ENCODE measurements at regions not wholly inside any gene's neighbourhood (a gene's known extent, or its start where the extent isn't known, plus 50 kb on each side); places are given as distances from the start of the nearest gene placed in this dataset.

DNA sequence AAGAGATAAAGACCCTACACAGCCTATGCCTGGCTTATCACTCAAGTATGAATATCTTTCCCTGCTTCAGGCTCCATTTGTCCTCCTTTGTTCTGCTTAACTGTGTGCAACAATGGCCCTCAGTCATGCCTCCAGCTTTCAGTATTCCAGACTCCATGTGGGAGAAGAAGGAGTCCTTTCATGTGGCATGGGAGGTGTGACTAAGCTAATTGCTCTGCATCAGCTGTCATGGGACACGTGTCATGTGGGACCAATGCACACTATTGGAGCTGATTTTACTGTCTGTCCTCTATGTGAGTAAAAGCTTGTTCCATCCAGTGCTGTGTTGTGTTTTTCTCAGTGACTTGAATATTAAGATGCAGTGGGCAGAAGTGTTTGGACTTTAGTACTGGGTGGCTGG, 1198.3 kb downstream of the OLFM4 start:
- Histone ChIP-seq H3K27me3 (replicated peaks in 1 of 7) (no peaks in the 10 kb centered on the region), H3K4me1 (no peaks in the 10 kb centered on the region), H3K36me3 (no peaks in the 10 kb centered on the region), H3K4me3 (no peak overlapping the region), H3K27ac (no peak overlapping the region), H3K9me3 (peaks cover 0 to 57% (median 24%) of the 10 kb centered on the region in 8 donors)
- intact Hi-C loops (cut with DNase I; ENCODE audit: low total_unique reads): no loop called here
- TF ChIP-seq, protein P1, sequence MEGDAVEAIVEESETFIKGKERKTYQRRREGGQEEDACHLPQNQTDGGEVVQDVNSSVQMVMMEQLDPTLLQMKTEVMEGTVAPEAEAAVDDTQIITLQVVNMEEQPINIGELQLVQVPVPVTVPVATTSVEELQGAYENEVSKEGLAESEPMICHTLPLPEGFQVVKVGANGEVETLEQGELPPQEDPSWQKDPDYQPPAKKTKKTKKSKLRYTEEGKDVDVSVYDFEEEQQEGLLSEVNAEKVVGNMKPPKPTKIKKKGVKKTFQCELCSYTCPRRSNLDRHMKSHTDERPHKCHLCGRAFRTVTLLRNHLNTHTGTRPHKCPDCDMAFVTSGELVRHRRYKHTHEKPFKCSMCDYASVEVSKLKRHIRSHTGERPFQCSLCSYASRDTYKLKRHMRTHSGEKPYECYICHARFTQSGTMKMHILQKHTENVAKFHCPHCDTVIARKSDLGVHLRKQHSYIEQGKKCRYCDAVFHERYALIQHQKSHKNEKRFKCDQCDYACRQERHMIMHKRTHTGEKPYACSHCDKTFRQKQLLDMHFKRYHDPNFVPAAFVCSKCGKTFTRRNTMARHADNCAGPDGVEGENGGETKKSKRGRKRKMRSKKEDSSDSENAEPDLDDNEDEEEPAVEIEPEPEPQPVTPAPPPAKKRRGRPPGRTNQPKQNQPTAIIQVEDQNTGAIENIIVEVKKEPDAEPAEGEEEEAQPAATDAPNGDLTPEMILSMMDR (IDR thresholded peaks at IDR 0.05 in 8 of 11, conservative IDR thresholded peaks at IDR 0.05 in 3 of 11): no peak
- TF ChIP-seq POLR2AphosphoS5 (IDR thresholded peaks at IDR 0.05) (no peak), POLR2A (IDR thresholded peaks at IDR 0.05) (no peak)
- no peak for DNase-seq
- WGBS, 5 donors: 67 to 87% (median 73%) methylated on average over 1 of the region's 1 CpG

- Histone ChIP-seq H3K9me3 (peaks cover 0 to 22% (median 10%) of the 10 kb centered on the region in 8 donors), H3K4me1 (no peaks in the 10 kb centered on the region), H3K27me3 (replicated peaks in 1 of 7) (no peaks in the 10 kb centered on the region), H3K27ac (no peak overlapping the region), H3K36me3 (no peaks in the 10 kb centered on the region), H3K4me3 (no peak overlapping the region)
- intact Hi-C loops (cut with DNase I; ENCODE audit: low total_unique reads): no loop called here
- no peak for DNase-seq
- TF ChIP-seq POLR2AphosphoS5 (IDR thresholded peaks at IDR 0.05): no peak
- TF ChIP-seq, protein P1 (IDR thresholded peaks at IDR 0.05 in 8 of 11, conservative IDR thresholded peaks at IDR 0.05 in 3 of 11): no peak
- no peak for TF ChIP-seq POLR2A (IDR thresholded peaks at IDR 0.05)
- WGBS, 5 donors: 45 to 70% (median 54%) methylated on average over 1 of the region's 1 CpG
These were observed 1204.1 kb downstream of the OLFM4 start for GRCh38 chr13:54232700-54233099.

DNA sequence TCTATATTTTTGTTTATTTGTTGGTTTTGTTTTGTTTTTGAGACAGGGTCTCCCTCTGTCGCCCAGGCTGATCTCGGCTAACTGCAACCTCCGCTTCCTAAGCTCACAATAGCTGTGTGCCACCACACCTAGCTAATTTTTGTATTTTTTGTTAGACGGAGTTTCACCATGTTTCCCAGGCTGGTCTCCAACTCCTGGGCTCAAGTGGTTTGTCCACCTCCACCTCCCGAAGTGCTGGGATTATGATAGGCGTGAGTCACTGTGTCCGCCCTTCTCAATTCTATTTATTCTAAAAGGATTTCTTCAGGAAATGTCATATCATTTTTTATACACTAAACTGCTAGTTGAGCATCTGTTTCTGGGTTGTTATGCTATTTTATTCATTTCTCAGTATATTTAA, 1206.0 kb downstream of the OLFM4 start:
- Histone ChIP-seq H3K27me3 (replicated peaks in 1 of 7) (no peaks in the 10 kb centered on the region), H3K27ac (no peak overlapping the region), H3K4me3 (no peak overlapping the region), H3K36me3 (no peaks in the 10 kb centered on the region), H3K4me1 (no peaks in the 10 kb centered on the region), H3K9me3 (peaks cover 0 to 15% (median 5%) of the 10 kb centered on the region in 8 donors)
- intact Hi-C loops (cut with DNase I; ENCODE audit: low total_unique reads): no loop called here
- TF ChIP-seq, protein P1 (IDR thresholded peaks at IDR 0.05 in 8 of 11, conservative IDR thresholded peaks at IDR 0.05 in 3 of 11): no peak
- TF ChIP-seq POLR2A (IDR thresholded peaks at IDR 0.05) (no peak), POLR2AphosphoS5 (IDR thresholded peaks at IDR 0.05) (no peak)
- DNase-seq: no peak
- WGBS, 5 donors: 87 to 94% (median 90%) methylated on average over 7 of the region's 7 CpGs

DNA sequence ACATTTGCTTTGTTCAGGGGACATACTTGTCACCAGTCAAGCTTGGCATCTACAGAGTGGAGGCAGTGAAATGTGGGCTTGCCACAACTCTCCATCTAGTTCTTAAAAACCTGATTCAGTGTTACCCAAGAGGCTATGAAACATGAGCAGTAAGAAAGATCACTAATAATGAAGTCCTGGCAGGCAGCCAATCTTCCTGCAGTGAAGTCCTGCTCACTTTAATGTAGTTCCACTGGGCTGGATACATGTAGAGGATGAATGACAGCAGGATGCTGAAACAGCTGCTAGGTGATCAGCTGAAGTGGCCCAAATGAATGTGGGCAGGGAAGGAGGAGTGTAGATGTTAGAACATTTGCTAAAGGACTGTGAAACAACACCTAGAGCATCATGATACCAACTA, 1213.1 kb downstream of the OLFM4 start:
- H3K9me3 ChIP-seq: peaks cover 0 to 23% (median 1%) of the 10 kb centered on the region in 8 donors
- DNase-seq: no peak
- TF ChIP-seq POLR2A (IDR thresholded peaks at IDR 0.05): no peak
- TF ChIP-seq, protein P1 (IDR thresholded peaks at IDR 0.05 in 8 of 11, conservative IDR thresholded peaks at IDR 0.05 in 3 of 11): no peak
- H3K36me3 ChIP-seq: no peaks in the 10 kb centered on the region
- H3K27me3 ChIP-seq (replicated peaks in 1 of 7): no peaks in the 10 kb centered on the region
- H3K27ac ChIP-seq: no peak overlapping the region
- H3K4me1 ChIP-seq: no peaks in the 10 kb centered on the region
- intact Hi-C loops (cut with DNase I; ENCODE audit: low total_unique reads): no loop called here
- H3K4me3 ChIP-seq: no peak overlapping the region

Measured in spleen (tissue), 11 donors.